Naive thymus-derived CD4-positive, alpha-beta T cell (primary cell): ENCODE measurements at regions not wholly inside any gene's neighbourhood (a gene's known extent, or its start where the extent isn't known, plus 50 kb on each side); places are given as distances from the start of the nearest gene placed in this dataset.
"Not testable (repeated sequence)": the region's sequence is repeated elsewhere in the genome, so short reads cannot be mapped to it uniquely, and the experiment has no call there.

Source experiments
- ATAC-seq: fragments of 150-1000 bp; cut with Tn5 transposase; 2 replicates; pipeline ENCODE4 v1.10.0; 2021; ENCODE audit warnings: mild to moderate bottlenecking, moderate library complexity
- CTCF ChIA-PET: fragments of 350-600 bp; sonication (Branson Sonifier 250); formaldehyde crosslinking; loops from one replicate; lab custom pipeline; 2021; ENCODE audit warnings: antibody characterized with exemption; lab: Charles Lee
- POLR2A ChIA-PET: fragments of 350-600 bp; sonication (Branson Sonifier 250); formaldehyde crosslinking; loops from one replicate; lab custom pipeline; 2021; ENCODE audit warnings: antibody characterized with exemption, inconsistent platforms; lab: Charles Lee
- DNase-seq, 9 donors: peaks; one replicate each; pipeline versions ENCODE4 v3.0.0 to v3.0.0-alpha.2; 2020 to 2022; ENCODE audit warnings: mixed read lengths in 1 of 9
- H3K27ac ChIP-seq: one replicate; pipeline ENCODE4 v1.7.0; 2013; ENCODE audit warnings: mild to moderate bottlenecking, low read depth, low read length, moderate library complexity
- H3K27me3 ChIP-seq, 2 donors: one replicate each; pipeline ENCODE4 v1.7.0; 2013; ENCODE audit warnings: low read length in 2 of 2, mild to moderate bottlenecking in 2 of 2, moderate library complexity in 2 of 2; ENCODE audit not compliant: control insufficient read depth in 2 of 2, insufficient read depth in 2 of 2
- H3K36me3 ChIP-seq, 3 experiments: 1 replicate in 2 of 3; 2 replicates in 1 of 3; pipeline ENCODE4 v1.7.0; 2013; ENCODE audit warnings: low read length in 3 of 3, mild to moderate bottlenecking in 3 of 3, moderate library complexity in 1 of 3; ENCODE audit not compliant: insufficient read depth in 3 of 3, control insufficient read depth in 2 of 3
- H3K4me1 ChIP-seq, 2 donors: one replicate each; pipeline ENCODE4 v1.7.0; 2013; ENCODE audit warnings: low read length in 2 of 2, mild to moderate bottlenecking in 2 of 2, moderate library complexity in 1 of 2; ENCODE audit not compliant: control insufficient read depth in 2 of 2, insufficient read depth in 2 of 2
- H3K4me3 ChIP-seq: 2 replicates; pipeline ENCODE4 v1.7.0; 2013; ENCODE audit warnings: mild to moderate bottlenecking, low read length
- H3K9me3 ChIP-seq, 3 experiments: 1 replicate in 2 of 3; 2 replicates in 1 of 3; pipeline ENCODE4 v1.7.0; 2013; ENCODE audit warnings: low read length in 3 of 3; ENCODE audit not compliant: control insufficient read depth in 2 of 3
- H3K27ac Mint-ChIP-seq, 9 donors: one replicate each; pipeline ENCODE4 v1.8.0; 2020 to 2022; ENCODE audit warnings: mixed read lengths in 9 of 9, mild to moderate bottlenecking in 8 of 9, moderate library complexity in 5 of 9, inconsistent platforms in 2 of 9
- H3K27me3 Mint-ChIP-seq, 5 donors: one replicate each; pipeline ENCODE4 v1.8.0; 2021 to 2022; ENCODE audit warnings: mixed read lengths in 5 of 5, mild to moderate bottlenecking in 1 of 5
- H3K36me3 Mint-ChIP-seq, 5 donors: one replicate each; pipeline ENCODE4 v1.8.0; 2020 to 2022; ENCODE audit warnings: mixed read lengths in 5 of 5, mild to moderate bottlenecking in 3 of 5, inconsistent platforms in 1 of 5
- H3K4me1 Mint-ChIP-seq, 7 donors: one replicate each; pipeline ENCODE4 v1.8.0; 2020 to 2022; ENCODE audit warnings: mixed read lengths in 7 of 7, mild to moderate bottlenecking in 3 of 7, inconsistent platforms in 1 of 7
- H3K4me3 Mint-ChIP-seq, 10 donors: one replicate each; pipeline ENCODE4 v1.8.0; 2020 to 2022; ENCODE audit warnings: mild to moderate bottlenecking in 10 of 10, mixed read lengths in 10 of 10, moderate library complexity in 6 of 10, inconsistent platforms in 2 of 10
- H3K9me3 Mint-ChIP-seq, 11 donors: one replicate each; pipeline ENCODE4 v1.8.0; 2020 to 2022; ENCODE audit warnings: mixed read lengths in 11 of 11, mild to moderate bottlenecking in 4 of 11, inconsistent platforms in 1 of 11, moderate library complexity in 1 of 11
- intact Hi-C, 2 donors: fragments of 100-400 bp; cut with micrococcal nuclease; formaldehyde crosslinking; loops; one replicate each; pipeline ENCODE4 v1.15.1; 2023

- H3K4me1 Mint-ChIP-seq: no peaks in the 10 kb centered on the region
- H3K36me3 Mint-ChIP-seq: no peaks in the 10 kb centered on the region
- Histone ChIP-seq H3K27me3 (no peaks in the 10 kb centered on the region), H3K36me3 (no peaks in the 10 kb centered on the region), H3K4me3 (no peak overlapping the region), H3K4me1 (no peaks in the 10 kb centered on the region), H3K9me3 (no peaks in the 10 kb centered on the region), H3K27ac (no peak overlapping the region)
- H3K27me3 Mint-ChIP-seq: no peaks in the 10 kb centered on the region
- peaks cover 0 to 10% (median 3%) of the 10 kb centered on the region in 11 donors for H3K9me3 Mint-ChIP-seq
- ChIA-PET POLR2A (no interaction called here), CTCF (no interaction called here)
- no peak for DNase-seq
- intact Hi-C loops: no loop called here
- ATAC-seq: no peak
- no peak overlapping the region for H3K4me3 Mint-ChIP-seq
- H3K27ac Mint-ChIP-seq: no peak overlapping the region
These were observed 239.0 kb downstream of the ISL1 start for GRCh38 chr5:51622161-51622790.

- intact Hi-C loops: no loop called here
- DNase-seq (no peak), ATAC-seq (no peak)
- H3K4me1 Mint-ChIP-seq: no peaks in the 10 kb centered on the region
- no peak overlapping the region for H3K27ac Mint-ChIP-seq
- Histone ChIP-seq H3K27me3 (no peaks in the 10 kb centered on the region), H3K36me3 (no peaks in the 10 kb centered on the region), H3K27ac (no peak overlapping the region), H3K4me1 (no peaks in the 10 kb centered on the region), H3K4me3 (no peak overlapping the region), H3K9me3 (no peaks in the 10 kb centered on the region)
- no peaks in the 10 kb centered on the region for H3K27me3 Mint-ChIP-seq
- H3K36me3 Mint-ChIP-seq: no peaks in the 10 kb centered on the region
- H3K4me3 Mint-ChIP-seq: no peak overlapping the region
- ChIA-PET POLR2A (no interaction called here), CTCF (no interaction called here)
- peaks cover 2 to 18% (median 8%) of the 10 kb centered on the region in 11 donors for H3K9me3 Mint-ChIP-seq
These were observed 242.1 kb downstream of the ISL1 start for GRCh38 chr5:51625224-51625968.

- no peaks in the 10 kb centered on the region for H3K4me1 ChIP-seq
- POLR2A ChIA-PET: no interaction called here
- Mint-ChIP-seq H3K36me3 (no peaks in the 10 kb centered on the region), H3K9me3 (peaks cover 0 to 23% (median 9%) of the 10 kb centered on the region in 11 donors), H3K4me3 (no peak overlapping the region), H3K27ac (no peak overlapping the region), H3K27me3 (no peaks in the 10 kb centered on the region), H3K4me1 (no peaks in the 10 kb centered on the region)
- intact Hi-C loops: no loop called here
- H3K27me3 ChIP-seq: no peaks in the 10 kb centered on the region
- CTCF ChIA-PET: no interaction called here
- H3K27ac ChIP-seq: no peak overlapping the region
- H3K36me3 ChIP-seq: no peaks in the 10 kb centered on the region
- H3K4me3 ChIP-seq: no peak overlapping the region
- DNase-seq (no peak), ATAC-seq (no peak)
- no peaks in the 10 kb centered on the region for H3K9me3 ChIP-seq
These were observed 248.8 kb downstream of the ISL1 start for GRCh38 chr5:51632027-51632426.

- POLR2A ChIA-PET: no interaction called here
- no peak overlapping the region for H3K27ac ChIP-seq
- H3K36me3 ChIP-seq: no peaks in the 10 kb centered on the region
- H3K9me3 Mint-ChIP-seq: peaks cover 0 to 23% (median 10%) of the 10 kb centered on the region in 11 donors
- DNase-seq (no peak), ATAC-seq (no peak)
- H3K27me3 ChIP-seq: no peaks in the 10 kb centered on the region
- intact Hi-C loops: no loop called here
- H3K27ac Mint-ChIP-seq: no peak overlapping the region
- CTCF ChIA-PET: no interaction called here
- H3K4me3 ChIP-seq: no peak overlapping the region
- H3K4me1 ChIP-seq: no peaks in the 10 kb centered on the region
- no peaks in the 10 kb centered on the region for H3K9me3 ChIP-seq
- H3K4me1 Mint-ChIP-seq: no peaks in the 10 kb centered on the region
- H3K4me3 Mint-ChIP-seq: no peak overlapping the region
- H3K27me3 Mint-ChIP-seq: no peaks in the 10 kb centered on the region
- no peaks in the 10 kb centered on the region for H3K36me3 Mint-ChIP-seq
These were observed 249.5 kb downstream of the ISL1 start for GRCh38 chr5:51632793-51633192.

- H3K4me1 Mint-ChIP-seq, H3K9me3 ChIP-seq, H3K27ac Mint-ChIP-seq, CTCF ChIA-PET, H3K4me3 ChIP-seq, intact Hi-C loops, POLR2A ChIA-PET, H3K36me3 ChIP-seq, DNase-seq, H3K4me3 Mint-ChIP-seq, H3K27me3 Mint-ChIP-seq, H3K36me3 Mint-ChIP-seq, H3K4me1 ChIP-seq, H3K27ac ChIP-seq, ATAC-seq, H3K27me3 ChIP-seq: not testable (repeated sequence)
- H3K9me3 Mint-ChIP-seq: peaks cover 2 to 30% (median 16%) of the 10 kb centered on the region in 11 donors
These were observed 253.7 kb downstream of the ISL1 start for GRCh38 chr5:51636973-51637372.

- Histone ChIP-seq H3K27ac (no peak overlapping the region), H3K4me1 (no peaks in the 10 kb centered on the region), H3K4me3 (no peak overlapping the region), H3K27me3 (no peaks in the 10 kb centered on the region), H3K36me3 (no peaks in the 10 kb centered on the region), H3K9me3 (no peaks in the 10 kb centered on the region)
- intact Hi-C loops: no loop called here
- Mint-ChIP-seq H3K27ac (no peak overlapping the region), H3K4me1 (peaks cover 0 to 2% (median 0%) of the 10 kb centered on the region in 7 donors), H3K36me3 (no peaks in the 10 kb centered on the region), H3K27me3 (no peaks in the 10 kb centered on the region), H3K4me3 (no peak overlapping the region), H3K9me3 (peaks cover 0 to 9% (median 3%) of the 10 kb centered on the region in 11 donors)
- ChIA-PET POLR2A (no interaction called here), CTCF (no interaction called here)
- ATAC-seq (no peak), DNase-seq (no peak)
These were observed 261.7 kb downstream of the ISL1 start for GRCh38 chr5:51644976-51645375.

GRCh38 chr5:51646482-51646881 lies 263.2 kb downstream of the ISL1 start:
- CTCF ChIA-PET: no interaction called here

More at GRCh38 chr5:51646482-51646881, 263.2 kb downstream of the ISL1 start:
- peaks cover 0 to 9% (median 3%) of the 10 kb centered on the region in 11 donors for H3K9me3 Mint-ChIP-seq
- H3K27me3 Mint-ChIP-seq: no peaks in the 10 kb centered on the region
- Histone ChIP-seq H3K9me3 (no peaks in the 10 kb centered on the region), H3K27ac (no peak overlapping the region), H3K36me3 (no peaks in the 10 kb centered on the region), H3K4me3 (no peak overlapping the region), H3K4me1 (no peaks in the 10 kb centered on the region), H3K27me3 (no peaks in the 10 kb centered on the region)
- H3K27ac Mint-ChIP-seq: no peak overlapping the region
- no peak overlapping the region for H3K4me3 Mint-ChIP-seq
- POLR2A ChIA-PET: no interaction called here
- H3K4me1 Mint-ChIP-seq: peaks cover 0 to 2% (median 0%) of the 10 kb centered on the region in 7 donors
- DNase-seq (no peak), ATAC-seq (no peak)
- intact Hi-C loops: no loop called here
- H3K36me3 Mint-ChIP-seq: no peaks in the 10 kb centered on the region
